T-helper 1 cell treated with Interleukin-12 subunit alpha and Interleukin-12 subunit beta and Interleukin-4 antibody, amounts not matched to agents 30 μg/mL and 1 μg/mL, for 36 hours (primary cell): ENCODE measurements at regions not wholly inside any gene's neighbourhood (a gene's known extent, or its start where the extent isn't known, plus 50 kb on each side); places are given as distances from the start of the nearest gene placed in this dataset.

Experiments
- H3K27ac Mint-ChIP-seq: one replicate; pipeline ENCODE4 v1.8.0; 2021; ENCODE audit warnings: mild to moderate bottlenecking, mixed read lengths
- H3K27me3 Mint-ChIP-seq: one replicate; pipeline ENCODE4 v1.8.0; 2021; ENCODE audit warnings: low read depth, mixed read lengths
- H3K36me3 Mint-ChIP-seq: one replicate; pipeline ENCODE4 v1.8.0; 2021; ENCODE audit warnings: low read depth, mixed read lengths
- H3K4me1 Mint-ChIP-seq: one replicate; pipeline ENCODE4 v1.8.0; 2021; ENCODE audit warnings: low read depth, mixed read lengths
- H3K4me3 Mint-ChIP-seq: one replicate; pipeline ENCODE4 v1.8.0; 2021; ENCODE audit warnings: mild to moderate bottlenecking, moderate library complexity, mixed read lengths
- H3K9me3 Mint-ChIP-seq: one replicate; pipeline ENCODE4 v1.8.0; 2021; ENCODE audit warnings: mixed read lengths

- Mint-ChIP-seq H3K27me3 (no peaks in the 10 kb centered on the region), H3K4me1 (no peaks in the 10 kb centered on the region), H3K36me3 (no peaks in the 10 kb centered on the region), H3K4me3 (no peak overlapping the region), H3K27ac (no peak overlapping the region), H3K9me3 (peaks cover 13% of the 10 kb centered on the region)
These were observed 221.7 kb downstream of the ZNF608 start for GRCh38 chr5:124524552-124525232.

GRCh38 chr5:124523897-124524296, 222.5 kb downstream of the ZNF608 start:
- peaks cover 13% of the 10 kb centered on the region for H3K9me3 Mint-ChIP-seq
- no peaks in the 10 kb centered on the region for H3K4me1 Mint-ChIP-seq
- no peak overlapping the region for H3K4me3 Mint-ChIP-seq
- no peaks in the 10 kb centered on the region for H3K36me3 Mint-ChIP-seq
- H3K27me3 Mint-ChIP-seq: no peaks in the 10 kb centered on the region
- H3K27ac Mint-ChIP-seq: no peak overlapping the region

- no peak overlapping the region for H3K27ac Mint-ChIP-seq
- no peaks in the 10 kb centered on the region for H3K4me1 Mint-ChIP-seq
- no peaks in the 10 kb centered on the region for H3K27me3 Mint-ChIP-seq
These were observed 223.4 kb downstream of the ZNF608 start for GRCh38 chr5:124522992-124523391.

GRCh38 chr5:124521461-124522230, 224.8 kb downstream of the ZNF608 start:
- H3K27me3 Mint-ChIP-seq: no peaks in the 10 kb centered on the region
- H3K4me1 Mint-ChIP-seq: no peaks in the 10 kb centered on the region
- no peak overlapping the region for H3K27ac Mint-ChIP-seq
- H3K4me3 Mint-ChIP-seq: no peak overlapping the region
- H3K9me3 Mint-ChIP-seq: peaks cover 4% of the 10 kb centered on the region
- no peaks in the 10 kb centered on the region for H3K36me3 Mint-ChIP-seq

More at GRCh38 chr5:124522992-124523391, 223.4 kb downstream of the ZNF608 start:
- no peaks in the 10 kb centered on the region for H3K36me3 Mint-ChIP-seq
- no peak overlapping the region for H3K4me3 Mint-ChIP-seq
- H3K9me3 Mint-ChIP-seq: peaks cover 10% of the 10 kb centered on the region

GRCh38 chr5:124519396-124519795, 227.0 kb downstream of the ZNF608 start:
- H3K27me3 Mint-ChIP-seq: no peaks in the 10 kb centered on the region
- no peaks in the 10 kb centered on the region for H3K9me3 Mint-ChIP-seq
- no peaks in the 10 kb centered on the region for H3K36me3 Mint-ChIP-seq
- H3K27ac Mint-ChIP-seq: no peak overlapping the region
- no peaks in the 10 kb centered on the region for H3K4me1 Mint-ChIP-seq
- H3K4me3 Mint-ChIP-seq: no peak overlapping the region

GRCh38 chr5:124516567-124516966, 229.9 kb downstream of the ZNF608 start:
- H3K27me3 Mint-ChIP-seq: no peaks in the 10 kb centered on the region
- no peaks in the 10 kb centered on the region for H3K36me3 Mint-ChIP-seq
- H3K4me3 Mint-ChIP-seq: no peak overlapping the region
- H3K9me3 Mint-ChIP-seq: no peaks in the 10 kb centered on the region
- H3K27ac Mint-ChIP-seq: no peak overlapping the region
- no peaks in the 10 kb centered on the region for H3K4me1 Mint-ChIP-seq

- Mint-ChIP-seq H3K4me1 (no peaks in the 10 kb centered on the region), H3K9me3 (no peaks in the 10 kb centered on the region), H3K36me3 (no peaks in the 10 kb centered on the region), H3K27me3 (no peaks in the 10 kb centered on the region), H3K4me3 (no peak overlapping the region), H3K27ac (no peak overlapping the region)
These were observed 230.8 kb downstream of the ZNF608 start for GRCh38 chr5:124515497-124516245.

GRCh38 chr5:124514956-124515355, 231.5 kb downstream of the ZNF608 start:
- Mint-ChIP-seq H3K27me3 (no peaks in the 10 kb centered on the region), H3K4me3 (no peak overlapping the region), H3K36me3 (no peaks in the 10 kb centered on the region), H3K4me1 (no peaks in the 10 kb centered on the region), H3K27ac (no peak overlapping the region), H3K9me3 (no peaks in the 10 kb centered on the region)

GRCh38 chr5:124512952-124513632, 233.3 kb downstream of the ZNF608 start:
- H3K36me3 Mint-ChIP-seq: no peaks in the 10 kb centered on the region
- H3K4me1 Mint-ChIP-seq: no peaks in the 10 kb centered on the region
- no peaks in the 10 kb centered on the region for H3K27me3 Mint-ChIP-seq
- no peak overlapping the region for H3K27ac Mint-ChIP-seq
- no peak overlapping the region for H3K4me3 Mint-ChIP-seq
- H3K9me3 Mint-ChIP-seq: no peaks in the 10 kb centered on the region

- no peak overlapping the region for H3K27ac Mint-ChIP-seq
- H3K4me3 Mint-ChIP-seq: no peak overlapping the region
- no peaks in the 10 kb centered on the region for H3K4me1 Mint-ChIP-seq
- no peaks in the 10 kb centered on the region for H3K9me3 Mint-ChIP-seq
- no peaks in the 10 kb centered on the region for H3K27me3 Mint-ChIP-seq
- H3K36me3 Mint-ChIP-seq: no peaks in the 10 kb centered on the region
These were observed 234.2 kb downstream of the ZNF608 start for GRCh38 chr5:124512236-124512635.

- Mint-ChIP-seq H3K36me3 (no peaks in the 10 kb centered on the region), H3K27me3 (no peaks in the 10 kb centered on the region), H3K9me3 (no peaks in the 10 kb centered on the region), H3K4me1 (no peaks in the 10 kb centered on the region), H3K4me3 (no peak overlapping the region), H3K27ac (no peak overlapping the region)
These were observed 234.6 kb downstream of the ZNF608 start for GRCh38 chr5:124511791-124512190.

- no peaks in the 10 kb centered on the region for H3K9me3 Mint-ChIP-seq
- H3K4me3 Mint-ChIP-seq: no peak overlapping the region
- no peak overlapping the region for H3K27ac Mint-ChIP-seq
- H3K36me3 Mint-ChIP-seq: no peaks in the 10 kb centered on the region
- no peaks in the 10 kb centered on the region for H3K4me1 Mint-ChIP-seq
- no peaks in the 10 kb centered on the region for H3K27me3 Mint-ChIP-seq
These were observed 238.8 kb downstream of the ZNF608 start for GRCh38 chr5:124507688-124508087.

- H3K9me3 Mint-ChIP-seq: no peaks in the 10 kb centered on the region
These were observed 242.1 kb downstream of the ZNF608 start for GRCh38 chr5:124504081-124504916.

GRCh38 chr5:124502551-124502950, 243.9 kb downstream of the ZNF608 start:
- Mint-ChIP-seq H3K27me3 (no peaks in the 10 kb centered on the region), H3K9me3 (no peaks in the 10 kb centered on the region), H3K4me1 (no peaks in the 10 kb centered on the region), H3K36me3 (no peaks in the 10 kb centered on the region), H3K27ac (no peak overlapping the region), H3K4me3 (no peak overlapping the region)

More at GRCh38 chr5:124504081-124504916, 242.1 kb downstream of the ZNF608 start:
- H3K4me1 Mint-ChIP-seq: no peaks in the 10 kb centered on the region
- no peak overlapping the region for H3K4me3 Mint-ChIP-seq
- no peaks in the 10 kb centered on the region for H3K36me3 Mint-ChIP-seq
- no peak overlapping the region for H3K27ac Mint-ChIP-seq
- H3K27me3 Mint-ChIP-seq: no peaks in the 10 kb centered on the region
